HG03066 (cell line): ENCODE measurements at regions not wholly inside any gene's neighbourhood (a gene's known extent, or its start where the extent isn't known, plus 50 kb on each side); places are given as distances from the start of the nearest gene placed in this dataset.

Experiments
- ATAC-seq: cut with Tn5 transposase; IDR thresholded peaks from one replicate; pipeline ENCODE4 v1.9.1; 2021; ENCODE audit warnings: low read depth; ENCODE audit not compliant: unreplicated experiment

DNA sequence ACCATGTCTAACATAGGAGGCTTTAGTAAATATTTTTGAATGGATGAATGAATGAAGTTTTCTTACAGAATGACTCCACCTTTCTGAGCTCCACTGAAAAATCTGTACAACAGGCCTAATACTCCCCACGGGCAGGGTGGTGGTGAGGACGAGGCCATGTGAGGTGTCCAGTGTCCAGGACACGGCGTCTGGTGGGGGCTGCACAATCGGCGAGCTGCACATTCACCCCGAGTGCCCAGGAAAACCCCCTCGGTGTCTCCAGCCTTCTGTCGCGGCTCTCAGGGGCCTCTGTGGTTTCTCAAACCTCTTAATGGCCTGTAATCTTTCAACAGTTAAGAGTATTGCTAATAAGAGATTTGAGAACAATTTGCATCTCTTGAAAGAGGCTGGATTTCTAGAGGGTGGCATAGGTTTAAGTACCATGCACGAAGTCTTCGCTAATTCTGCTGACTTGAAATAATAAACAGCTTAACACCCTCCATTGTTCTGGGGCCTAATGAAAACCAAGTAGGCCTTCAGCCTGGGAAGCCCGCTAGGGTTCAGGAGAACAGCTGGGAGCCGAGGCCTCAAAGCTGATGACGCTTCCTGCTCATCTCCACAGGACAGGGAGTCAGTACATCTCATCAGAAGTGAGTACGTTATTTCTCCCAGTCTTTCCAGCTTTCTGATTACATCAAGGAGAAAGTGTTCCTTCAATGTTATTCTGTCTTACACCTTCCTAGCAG, 304.6 kb upstream of the FOXF1 start:
- no peak for ATAC-seq

- no peak for ATAC-seq
These were observed 303.0 kb upstream of the FOXF1 start for GRCh38 chr16:86207350-86207749.

GRCh38 chr16:86209202-86209601, 301.1 kb upstream of the FOXF1 start:
- no peak for ATAC-seq

GRCh38 chr16:86210403-86211193, 299.7 kb upstream of the FOXF1 start:
- no peak for ATAC-seq

DNA sequence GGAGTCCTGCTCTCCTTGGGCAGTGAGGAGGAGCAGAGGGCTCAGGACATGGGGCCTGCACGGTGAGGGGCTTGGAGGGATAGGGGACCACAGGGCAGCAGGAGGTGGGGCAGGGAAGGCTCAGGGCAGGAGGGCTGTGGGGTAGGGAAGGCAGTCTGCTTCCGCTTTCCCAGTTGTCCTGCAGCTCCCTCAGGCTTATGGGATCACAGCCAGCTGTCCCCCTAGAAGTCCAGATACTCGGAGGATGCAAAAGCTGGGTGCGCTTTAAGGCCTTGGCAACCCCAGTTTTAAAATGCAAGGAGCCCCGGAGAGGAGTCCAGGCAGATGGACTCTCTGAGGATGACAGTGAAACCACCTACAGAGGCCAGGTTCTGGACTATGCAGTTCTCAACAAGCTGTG, 299.1 kb upstream of the FOXF1 start:
- ATAC-seq, result no peak

DNA sequence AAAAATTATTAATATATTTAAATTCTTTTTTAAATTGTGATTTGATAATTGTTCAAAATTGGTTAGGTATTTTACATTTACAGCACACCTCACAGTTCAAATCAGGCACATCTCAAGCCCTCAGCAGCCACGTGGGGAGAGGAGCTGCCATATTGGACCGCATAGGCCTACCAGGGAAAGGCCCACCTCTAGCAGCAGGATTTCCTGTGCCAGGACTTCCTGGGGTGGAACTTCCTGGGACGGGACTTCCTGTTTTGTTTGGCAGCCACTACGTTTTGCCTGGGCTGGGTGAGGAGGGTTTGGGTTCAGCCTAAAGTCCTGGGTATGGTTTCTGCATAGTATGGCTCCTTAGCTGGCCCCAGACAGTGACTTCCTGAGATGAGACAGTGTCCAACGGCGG, 298.5 kb upstream of the FOXF1 start:
- ATAC-seq, result no peak

DNA sequence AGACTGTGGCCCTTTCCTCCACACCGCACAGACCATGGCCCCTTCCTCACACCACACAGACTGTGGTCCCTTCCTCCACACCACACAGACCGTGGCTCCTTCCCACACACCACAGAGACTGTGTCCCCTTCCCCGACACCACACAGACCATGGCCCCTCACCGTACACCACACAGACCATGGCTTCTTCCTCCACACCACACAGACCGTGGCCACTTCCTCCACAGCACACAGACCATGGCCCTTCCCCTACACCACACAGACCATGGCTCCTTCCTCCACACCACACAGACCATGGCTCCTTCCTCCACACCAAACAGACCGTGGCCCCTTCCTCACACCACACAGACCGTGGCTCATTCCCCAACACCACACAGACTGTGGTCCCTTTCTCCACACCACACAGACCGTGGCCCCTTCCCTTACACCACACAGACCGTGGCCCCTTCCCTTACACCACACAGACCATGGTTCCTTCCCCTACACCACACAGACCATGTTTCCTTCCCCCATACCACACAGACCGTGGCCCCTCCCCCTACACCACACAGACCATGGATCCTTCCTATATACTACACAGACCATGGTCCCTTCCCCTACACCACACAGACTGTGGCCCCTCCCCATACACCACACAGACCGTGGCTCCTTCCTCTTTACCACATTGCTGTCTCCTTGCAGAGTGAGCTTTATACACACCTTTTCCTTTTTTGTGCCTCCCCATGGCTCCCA, 297.5 kb upstream of the FOXF1 start:
- no peak for ATAC-seq

DNA sequence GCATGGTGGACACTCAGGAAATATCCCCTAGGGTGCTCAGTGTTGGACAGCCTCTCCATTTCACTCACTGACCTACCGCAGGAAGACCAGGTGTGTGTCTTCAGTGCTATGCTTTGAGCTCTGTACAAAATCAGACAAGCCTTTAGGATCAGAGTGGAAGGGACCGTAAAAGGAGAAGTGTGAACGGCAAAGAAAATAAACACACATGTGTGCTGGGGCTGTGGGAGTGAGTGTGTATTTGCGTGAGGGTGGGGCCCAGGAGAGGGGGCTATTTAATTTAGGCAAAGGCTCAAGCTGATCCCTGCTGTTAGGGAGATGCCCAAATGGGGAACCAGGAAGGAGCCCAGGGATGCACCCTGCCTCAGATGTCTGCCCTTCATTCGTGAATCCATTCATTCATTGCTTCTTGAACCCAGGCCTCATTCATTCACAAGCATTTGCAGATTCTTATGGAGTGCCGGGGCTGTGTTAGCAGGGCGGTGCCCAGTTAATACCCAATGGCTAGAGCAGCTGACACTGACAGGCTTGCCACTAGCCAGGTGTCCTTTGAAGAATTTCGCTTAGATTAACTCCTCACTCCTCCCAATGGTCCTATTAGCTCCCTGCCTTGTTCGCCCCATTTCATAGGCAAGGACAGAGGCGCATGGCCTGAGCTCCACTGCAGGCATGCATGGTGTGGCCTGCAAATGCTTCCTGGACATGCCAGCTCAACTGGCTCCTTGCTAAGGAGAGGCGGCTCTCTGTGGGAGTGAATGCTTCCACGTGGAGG, 296.7 kb upstream of the FOXF1 start:
- no peak for ATAC-seq

- ATAC-seq, result no peak
These were observed 295.7 kb upstream of the FOXF1 start for GRCh38 chr16:86214326-86215232.

GRCh38 chr16:86215233-86215978, 294.9 kb upstream of the FOXF1 start:
- ATAC-seq, result no peak

DNA sequence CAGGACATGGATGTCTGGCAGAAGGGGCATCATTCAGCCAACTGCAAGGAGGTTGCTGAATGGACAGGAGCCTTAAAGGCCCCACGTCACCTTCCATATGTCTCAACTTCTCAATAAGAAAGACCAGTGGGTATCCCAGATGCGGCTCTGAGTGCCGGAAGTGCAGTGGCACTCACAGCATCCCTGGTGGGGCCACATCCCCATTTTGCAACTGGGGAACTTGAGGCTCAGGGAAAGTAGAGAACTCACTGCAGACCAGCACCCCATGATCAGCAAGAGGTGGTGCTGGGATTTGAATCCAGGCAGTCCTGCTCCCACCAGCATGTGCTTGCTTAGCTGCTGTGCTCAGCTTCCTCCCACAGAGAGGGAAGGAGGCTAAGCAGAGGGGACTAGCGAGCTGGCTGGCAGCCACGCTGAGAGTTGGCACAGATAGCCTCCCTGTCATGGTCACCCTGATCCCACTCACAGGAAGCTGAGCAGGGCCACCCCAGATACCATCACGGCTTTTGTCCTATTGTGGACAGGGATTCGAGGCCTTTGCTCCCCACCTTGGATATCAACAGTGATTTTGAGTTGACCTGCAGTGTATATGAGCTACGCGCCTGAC, 294.2 kb upstream of the FOXF1 start:
- ATAC-seq, result no peak

DNA sequence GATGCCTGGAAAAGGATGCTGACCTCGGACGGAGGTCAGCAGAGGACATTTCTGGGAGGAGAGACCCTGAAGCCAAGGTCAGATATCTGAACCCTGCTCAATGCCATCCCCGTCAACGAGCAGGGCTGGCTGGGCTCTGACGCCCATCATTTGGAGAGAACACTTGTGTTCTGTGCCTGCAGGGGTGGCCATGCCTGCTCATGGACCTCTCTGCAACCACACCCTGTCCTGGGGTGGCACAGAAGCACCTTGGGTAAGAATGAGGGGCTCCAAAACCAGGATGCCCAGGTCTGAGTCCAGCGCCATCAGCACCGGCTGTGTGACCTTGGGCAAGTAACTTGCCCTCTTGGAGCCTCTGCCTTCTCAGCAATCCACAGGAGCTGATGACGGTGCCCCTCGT, 293.7 kb upstream of the FOXF1 start:
- no peak for ATAC-seq

DNA sequence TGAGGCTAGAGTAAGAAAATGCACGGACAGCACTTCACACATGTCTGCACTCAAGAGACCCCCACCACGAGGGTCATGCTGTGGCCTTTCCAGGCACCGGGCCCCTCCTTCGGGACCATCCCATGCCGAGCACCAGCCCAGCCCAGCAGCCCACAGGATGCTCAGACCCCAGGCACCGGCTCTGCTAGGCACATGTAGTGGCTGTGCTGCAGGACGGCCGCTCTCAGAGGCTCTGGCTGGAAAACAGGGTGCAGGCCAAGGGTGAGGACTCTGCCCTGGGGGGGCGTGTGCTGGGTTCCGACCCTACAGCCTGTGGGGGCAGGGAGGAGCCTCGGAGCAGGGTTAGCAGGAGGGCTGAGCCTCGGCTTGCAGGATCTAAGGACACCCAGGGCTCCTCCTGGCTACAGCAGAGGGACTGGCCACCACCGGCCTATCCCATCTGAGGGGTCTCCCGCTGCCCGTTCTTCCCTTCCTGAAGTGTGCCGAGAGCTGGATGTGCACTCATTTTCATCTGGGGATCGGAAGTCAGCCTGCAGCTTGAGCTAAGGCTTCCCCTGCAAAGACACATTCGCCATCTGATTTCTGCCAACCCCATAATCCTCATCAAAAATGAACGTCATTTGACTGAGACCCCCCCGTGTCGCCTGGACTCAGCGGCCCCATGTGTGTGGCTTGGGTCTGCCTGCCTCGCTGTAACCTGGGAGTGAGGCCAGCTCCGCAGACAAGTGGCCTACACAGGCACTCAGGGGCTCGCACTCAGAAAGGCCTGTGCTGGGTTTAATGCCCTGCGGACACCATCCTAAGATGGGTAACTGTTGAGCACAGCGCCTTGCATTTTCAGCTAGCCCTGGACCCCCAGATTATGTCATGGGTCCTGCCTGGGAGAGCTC, 293.1 kb upstream of the FOXF1 start:
- no peak for ATAC-seq

- ATAC-seq, result no peak
These were observed 292.4 kb upstream of the FOXF1 start for GRCh38 chr16:86217891-86218270.

DNA sequence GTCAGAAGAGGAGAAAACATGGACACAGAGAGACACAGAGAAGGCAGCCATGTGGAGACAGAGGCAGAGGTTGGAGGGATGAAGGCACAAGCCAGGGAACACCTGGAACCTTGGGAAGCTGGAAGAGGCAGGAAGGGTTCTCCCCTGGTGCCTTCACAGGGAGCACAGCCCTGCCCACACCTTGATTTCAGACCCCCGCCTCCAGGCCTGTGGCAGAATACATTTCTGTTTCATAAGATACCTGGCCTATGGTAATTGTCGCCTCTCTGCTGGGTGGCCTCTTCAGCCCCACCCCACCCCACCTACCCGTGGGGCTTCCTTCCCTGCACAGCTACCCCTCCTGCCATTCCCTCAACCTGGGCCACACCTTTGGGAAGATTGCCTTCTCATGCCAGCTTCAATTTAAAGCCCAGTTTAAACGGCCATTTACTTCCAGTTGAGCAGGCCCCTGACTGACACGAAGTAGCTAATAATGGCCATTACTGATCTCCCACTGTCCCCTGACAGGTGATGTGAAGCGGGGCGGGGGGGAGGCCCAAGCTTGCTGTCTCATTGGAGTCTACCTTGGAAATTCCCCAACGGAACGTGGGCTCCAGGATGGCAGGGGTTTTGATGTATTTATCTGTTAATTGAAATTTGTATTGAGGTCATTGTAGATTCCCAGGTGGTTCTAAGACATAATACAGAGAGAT, 291.7 kb upstream of the FOXF1 start:
- ATAC-seq, result no peak

- ATAC-seq, result no peak
These were observed 290.5 kb upstream of the FOXF1 start for GRCh38 chr16:86219655-86220445.
